ENCODE measurements at regions not wholly inside any gene's neighbourhood (a gene's known extent, or its start where the extent isn't known, plus 50 kb on each side); places are given as distances from the start of the nearest gene placed in this dataset.

DNA sequence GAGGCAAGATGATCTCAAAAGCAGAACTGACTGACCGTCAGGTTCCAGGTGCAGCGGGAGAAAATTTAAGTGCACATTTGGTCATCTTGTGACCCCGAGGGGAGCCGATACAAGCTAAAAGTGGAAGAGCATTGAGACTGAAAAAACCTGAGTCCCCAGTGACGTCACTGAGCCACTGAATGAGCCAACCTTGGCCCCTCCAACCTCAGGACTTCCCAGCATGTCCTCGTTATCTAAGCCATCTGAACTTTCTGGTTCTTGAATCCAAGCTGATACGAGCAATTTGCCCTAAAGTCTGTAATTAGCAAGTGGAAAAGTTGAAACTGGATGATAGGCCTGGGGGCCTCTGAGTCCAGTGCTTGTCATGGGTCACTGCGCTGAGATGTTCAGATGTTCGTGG lies 51.1 kb upstream of the ISX start:
- TF ChIP-seq, protein P1, sequence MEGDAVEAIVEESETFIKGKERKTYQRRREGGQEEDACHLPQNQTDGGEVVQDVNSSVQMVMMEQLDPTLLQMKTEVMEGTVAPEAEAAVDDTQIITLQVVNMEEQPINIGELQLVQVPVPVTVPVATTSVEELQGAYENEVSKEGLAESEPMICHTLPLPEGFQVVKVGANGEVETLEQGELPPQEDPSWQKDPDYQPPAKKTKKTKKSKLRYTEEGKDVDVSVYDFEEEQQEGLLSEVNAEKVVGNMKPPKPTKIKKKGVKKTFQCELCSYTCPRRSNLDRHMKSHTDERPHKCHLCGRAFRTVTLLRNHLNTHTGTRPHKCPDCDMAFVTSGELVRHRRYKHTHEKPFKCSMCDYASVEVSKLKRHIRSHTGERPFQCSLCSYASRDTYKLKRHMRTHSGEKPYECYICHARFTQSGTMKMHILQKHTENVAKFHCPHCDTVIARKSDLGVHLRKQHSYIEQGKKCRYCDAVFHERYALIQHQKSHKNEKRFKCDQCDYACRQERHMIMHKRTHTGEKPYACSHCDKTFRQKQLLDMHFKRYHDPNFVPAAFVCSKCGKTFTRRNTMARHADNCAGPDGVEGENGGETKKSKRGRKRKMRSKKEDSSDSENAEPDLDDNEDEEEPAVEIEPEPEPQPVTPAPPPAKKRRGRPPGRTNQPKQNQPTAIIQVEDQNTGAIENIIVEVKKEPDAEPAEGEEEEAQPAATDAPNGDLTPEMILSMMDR (IDR thresholded peaks at IDR 0.05), result no peak
- H3K27ac Mint-ChIP-seq (ENCODE audit: unreplicated experiment), result no peak overlapping the region
- no peaks in the 10 kb centered on the region for H3K9me3 Mint-ChIP-seq (ENCODE audit: low read depth)
- H3K36me3 Mint-ChIP-seq (ENCODE audit: low read depth), result no peaks in the 10 kb centered on the region
- no peak for DNase-seq (ENCODE audit: low spot score)
- H3K4me1 Mint-ChIP-seq (ENCODE audit: low read depth), result no peaks in the 10 kb centered on the region
- H3K4me3 Mint-ChIP-seq (ENCODE audit: unreplicated experiment), result no peak overlapping the region
- no peaks in the 10 kb centered on the region for H3K27me3 Mint-ChIP-seq (ENCODE audit: low read depth)
